Islet precursor cell (in vitro differentiated cells): ENCODE measurements at regions not wholly inside any gene's neighbourhood (a gene's known extent, or its start where the extent isn't known, plus 50 kb on each side); places are given as distances from the start of the nearest gene placed in this dataset.
"Not testable (repeated sequence)": the region's sequence is repeated elsewhere in the genome, so short reads cannot be mapped to it uniquely, and the experiment has no call there.

Experiments used
- DNase-seq: peaks from one replicate; pipeline ENCODE4 v3.0.0-alpha.2; 2018

GRCh38 chr7:43054052-43054722, 58.3 kb upstream of the HECW1 start:
- DNase-seq = no peak

GRCh38 chr7:43057141-43057540, 55.3 kb upstream of the HECW1 start:
- DNase-seq = no peak

GRCh38 chr7:43058271-43059066, 54.0 kb upstream of the HECW1 start:
- no peak for DNase-seq

- DNase-seq = not testable (repeated sequence)
Observed at GRCh38 chr7:43059067-43059600, 53.3 kb upstream of the HECW1 start.
